GM19023 (cell line): ENCODE measurements at regions not wholly inside any gene's neighbourhood (a gene's known extent, or its start where the extent isn't known, plus 50 kb on each side); places are given as distances from the start of the nearest gene placed in this dataset.

ENCODE experiments used
- ATAC-seq: cut with Tn5 transposase; IDR thresholded peaks from one replicate; pipeline ENCODE4 v1.9.1; 2021; ENCODE audit warnings: mild to moderate bottlenecking, moderate library complexity; ENCODE audit not compliant: unreplicated experiment

DNA sequence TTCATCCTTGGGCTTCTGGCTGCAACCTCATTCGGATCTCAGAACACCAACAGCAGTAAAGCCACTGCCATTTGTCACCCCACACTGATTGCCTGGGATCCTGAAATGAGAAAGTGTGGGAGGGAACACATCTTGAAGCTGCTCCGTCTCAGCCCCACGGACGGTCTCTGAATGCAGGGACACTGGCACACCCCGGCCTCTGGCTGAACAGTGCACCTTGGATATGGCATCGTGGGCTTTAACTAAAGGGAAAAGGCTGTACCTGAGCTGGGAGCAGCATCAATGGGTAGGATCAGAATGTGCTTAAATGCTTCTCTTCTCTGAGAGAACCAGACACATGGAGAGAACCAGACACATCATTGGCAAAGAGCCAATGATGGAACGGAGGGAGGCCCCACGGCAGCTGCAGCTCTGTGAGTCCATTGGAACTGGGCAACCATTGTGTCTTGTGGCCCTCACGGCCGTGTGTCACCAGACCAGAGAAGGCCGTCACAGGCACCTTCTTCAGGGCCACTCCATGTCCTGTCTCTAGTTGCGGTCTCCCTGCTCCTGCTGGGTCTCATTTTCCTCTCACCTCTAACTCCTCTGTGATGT lies 193.4 kb upstream of the MYT1L start:
- no peak for ATAC-seq

DNA sequence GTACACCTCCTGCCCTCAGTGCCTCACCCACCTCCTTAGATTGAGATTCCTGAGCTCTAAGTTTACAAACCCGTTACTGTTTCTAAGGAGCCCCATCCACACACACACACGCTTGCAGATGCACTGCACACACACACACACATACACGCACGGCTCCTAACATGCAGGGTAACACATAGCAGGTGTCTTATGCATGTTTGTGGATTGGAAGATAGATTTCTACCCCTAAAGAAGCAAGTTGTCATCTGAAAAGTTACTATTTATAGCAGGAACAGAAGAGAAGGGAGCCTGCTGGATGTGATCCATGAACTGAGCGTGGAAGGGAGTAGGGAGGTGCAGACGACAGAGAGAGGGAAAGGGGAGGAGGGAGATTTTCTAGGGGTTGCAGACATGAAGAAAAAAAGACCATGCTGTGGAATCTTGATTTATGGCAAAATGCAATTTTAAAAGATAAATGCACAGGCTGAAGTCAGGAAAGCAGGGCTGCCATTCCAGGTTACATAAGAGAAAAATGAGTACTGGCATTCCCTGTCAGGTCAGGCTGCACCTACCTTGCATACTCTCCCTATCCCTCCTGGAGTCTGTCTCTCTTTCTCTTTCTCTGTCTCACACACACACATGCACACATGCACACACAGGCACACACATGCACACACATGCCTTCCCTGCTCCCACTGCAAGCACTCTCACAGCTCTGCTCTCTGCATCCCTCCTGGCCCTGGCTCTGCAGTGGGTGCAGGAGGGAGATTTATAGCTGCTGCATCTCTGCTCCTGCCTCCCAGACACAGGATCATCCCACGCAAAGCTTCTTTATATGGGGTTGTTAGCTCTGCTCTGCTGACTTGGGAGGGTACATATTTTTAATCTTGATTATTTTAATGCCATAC lies 192.6 kb upstream of the MYT1L start:
- no peak for ATAC-seq

DNA sequence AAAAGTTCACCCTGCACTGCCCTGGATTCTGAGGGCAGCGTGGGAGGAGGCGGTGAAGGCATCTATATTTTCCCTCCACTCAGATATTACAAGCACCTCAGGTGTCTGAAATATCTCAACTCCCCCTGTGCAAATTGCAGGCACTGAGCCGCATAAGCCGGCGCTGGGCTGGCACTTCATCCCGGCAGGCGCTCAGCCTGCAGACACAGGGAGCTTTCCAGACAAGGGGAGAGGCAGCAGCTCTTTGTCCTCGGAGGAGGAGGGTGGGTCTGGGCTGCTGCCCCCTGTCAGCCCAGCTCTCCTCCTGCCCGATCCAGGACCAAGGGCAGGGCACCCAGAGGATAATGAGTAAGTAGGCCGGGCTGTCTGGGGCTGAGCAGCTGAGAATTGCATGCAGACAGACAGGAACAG lies 189.3 kb upstream of the MYT1L start:
- no peak for ATAC-seq

DNA sequence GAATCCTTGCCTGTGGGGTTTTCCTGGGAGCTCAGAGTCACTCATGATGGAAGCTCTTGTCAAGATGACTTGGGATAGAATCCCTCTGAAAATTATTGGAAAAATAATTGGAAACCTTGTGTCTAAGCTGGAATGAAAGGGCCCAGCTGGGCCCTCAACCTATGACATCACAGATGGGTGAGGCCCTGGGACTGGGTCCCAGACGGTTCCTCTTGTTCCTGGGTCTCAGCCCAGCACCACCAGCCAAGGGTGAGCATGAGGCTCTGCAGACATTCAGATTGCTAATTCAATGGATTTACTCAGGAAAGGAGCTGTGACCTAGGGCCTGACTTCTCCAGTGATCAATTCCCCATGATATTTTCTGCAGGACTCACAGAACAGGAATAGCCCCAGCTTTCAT lies 188.3 kb upstream of the MYT1L start:
- no peak for ATAC-seq

DNA sequence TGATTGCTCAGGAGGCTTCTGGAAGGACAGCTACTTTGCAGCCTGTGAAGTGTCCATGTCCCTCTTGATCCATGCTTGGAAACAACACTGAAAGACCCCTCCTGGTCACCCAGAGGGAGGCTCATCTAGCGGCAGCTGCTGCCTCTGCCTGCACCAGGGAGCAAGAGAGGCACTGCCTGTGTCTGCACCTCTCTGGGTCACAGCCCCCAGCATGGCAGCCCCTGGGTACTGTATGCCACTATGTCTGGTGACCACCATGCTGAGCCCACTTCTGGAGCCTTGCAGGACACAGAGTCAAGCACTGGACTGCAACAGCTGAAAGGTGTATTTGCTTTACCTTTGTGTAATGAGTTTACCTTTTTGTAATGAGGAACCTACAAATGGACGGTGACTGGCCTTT lies 186.3 kb upstream of the MYT1L start:
- ATAC-seq, result no peak

DNA sequence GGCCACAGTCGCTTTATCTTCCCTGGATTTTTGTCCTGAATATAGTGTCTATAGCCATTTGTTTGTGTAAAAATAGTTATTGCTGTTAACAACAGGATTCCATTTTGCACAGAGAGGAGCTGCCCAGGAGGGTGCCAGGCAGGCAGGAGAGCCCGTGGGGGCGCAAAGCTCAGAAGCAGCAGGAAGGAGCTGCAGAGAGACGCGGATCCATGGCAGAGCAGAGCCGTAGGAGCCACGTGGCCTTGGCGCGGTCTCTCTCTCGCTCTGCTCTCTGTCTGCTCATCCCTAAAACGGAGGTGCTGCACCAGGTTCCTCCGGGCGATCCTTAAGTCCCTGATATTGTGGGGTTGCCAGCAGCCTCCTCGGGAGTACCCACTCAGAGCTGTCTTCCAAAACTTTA lies 185.3 kb upstream of the MYT1L start:
- ATAC-seq, result no peak

DNA sequence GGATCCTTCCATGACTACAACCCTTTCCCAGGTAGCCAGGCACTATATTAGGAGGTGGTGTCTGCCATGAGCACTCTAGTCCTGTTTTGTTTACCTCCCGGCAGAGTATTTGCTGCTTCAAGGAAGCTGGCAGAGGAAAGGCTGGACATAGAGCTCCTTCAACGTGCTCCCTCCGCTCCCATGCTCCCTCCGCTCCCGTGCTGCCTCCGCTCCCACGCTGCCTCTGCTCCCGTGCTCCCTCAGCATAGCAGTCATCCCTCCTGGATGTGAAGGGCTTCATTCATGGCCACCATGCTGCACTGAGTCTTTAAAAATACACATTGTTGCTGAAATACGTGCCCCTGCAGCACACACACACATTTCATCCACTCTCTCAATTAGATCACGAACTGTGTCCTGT lies 181.9 kb upstream of the MYT1L start:
- ATAC-seq, result no peak

DNA sequence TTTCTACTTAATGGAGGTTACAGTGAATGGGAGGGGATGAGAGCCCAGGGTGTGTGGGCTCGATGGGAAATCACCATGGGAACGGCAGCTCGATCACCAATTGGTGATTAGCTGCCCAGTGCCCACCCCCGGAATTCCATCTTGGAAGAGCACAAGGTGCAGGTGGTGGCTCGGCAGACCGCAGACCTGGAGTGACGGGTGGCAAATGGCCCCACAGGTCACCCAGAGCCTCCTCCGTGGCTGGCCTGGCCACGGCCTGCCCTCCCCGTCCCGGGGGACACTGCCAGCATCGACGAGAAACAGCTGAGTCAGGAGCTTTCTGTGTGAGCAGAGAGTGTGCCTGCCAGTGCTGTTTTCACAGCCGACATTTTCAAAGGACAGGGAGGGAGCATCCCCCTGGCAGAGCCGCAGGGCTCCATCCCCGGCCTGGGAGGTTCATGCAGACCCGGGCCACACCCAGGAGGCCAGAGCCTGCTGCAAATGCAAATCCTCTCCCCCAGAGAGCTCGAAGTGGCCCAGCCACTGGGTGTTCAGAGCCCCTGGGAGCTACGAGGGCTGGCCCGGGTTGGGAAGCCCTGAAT lies 176.4 kb upstream of the MYT1L start:
- ATAC-seq, result no peak

DNA sequence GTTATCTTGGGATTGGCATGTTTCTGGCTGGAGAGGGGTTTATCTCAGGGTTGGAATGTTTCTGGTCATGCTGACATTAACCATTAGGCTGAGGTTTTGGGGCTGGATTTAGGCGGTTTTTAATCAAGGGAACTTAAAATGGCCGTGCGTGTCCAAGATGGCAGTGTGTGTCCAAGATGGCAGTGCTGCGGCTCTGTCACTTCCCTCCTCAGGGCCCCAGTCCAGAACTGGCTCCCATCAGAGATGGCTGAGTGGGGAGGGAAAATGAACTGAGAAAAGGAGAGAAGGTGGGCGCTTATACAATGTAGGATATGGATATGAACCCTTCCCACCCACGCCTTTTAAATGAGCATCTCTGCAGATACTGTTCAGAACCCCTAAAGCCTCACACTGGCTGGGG lies 175.5 kb upstream of the MYT1L start:
- no peak for ATAC-seq

DNA sequence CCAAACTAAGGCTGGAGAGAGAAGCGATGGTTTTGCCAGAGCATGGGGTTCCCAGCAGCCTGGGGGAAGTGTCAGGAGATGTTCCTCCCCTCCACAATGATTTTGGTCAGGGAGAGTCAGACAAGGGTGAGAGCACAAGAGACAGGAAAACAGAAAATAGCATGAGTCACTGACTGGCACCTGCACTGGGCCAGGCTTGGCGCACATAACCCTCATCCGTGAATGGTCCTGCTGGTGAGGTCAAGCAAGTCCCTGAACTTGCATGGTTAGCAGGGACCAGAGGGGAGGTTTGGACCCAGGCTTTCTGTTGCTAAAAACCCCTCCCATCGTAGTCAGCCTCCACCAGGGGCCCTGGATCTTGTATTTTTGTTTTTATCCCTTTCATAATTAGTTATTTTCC lies 174.5 kb upstream of the MYT1L start:
- no peak for ATAC-seq

DNA sequence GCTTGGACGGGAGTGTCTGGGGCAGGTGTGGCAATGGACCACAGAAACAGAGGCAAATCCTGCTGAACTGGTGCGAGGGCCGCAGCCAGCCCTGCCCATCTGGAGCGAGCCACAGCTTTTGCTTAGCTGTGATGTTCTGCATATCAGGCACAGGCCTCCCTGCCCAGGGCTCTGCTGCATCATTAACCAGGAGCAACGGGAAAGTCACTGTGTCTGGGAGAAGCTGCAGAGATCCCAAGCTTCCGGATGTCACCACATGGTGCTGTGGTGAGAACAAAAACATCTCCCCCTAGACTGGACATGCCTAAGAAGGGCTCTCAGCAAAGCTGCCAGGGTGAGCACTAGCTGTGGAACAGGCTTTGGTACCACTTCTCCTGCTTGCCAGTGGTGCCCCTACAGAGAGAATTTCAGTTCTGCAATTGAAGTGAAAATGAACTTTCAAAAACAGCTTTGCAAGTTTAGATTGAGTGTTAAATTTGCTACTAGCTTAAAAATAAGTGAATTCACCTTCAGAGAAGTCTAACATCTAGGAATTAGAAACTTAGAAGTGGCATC lies 172.9 kb upstream of the MYT1L start:
- ATAC-seq, result no peak

DNA sequence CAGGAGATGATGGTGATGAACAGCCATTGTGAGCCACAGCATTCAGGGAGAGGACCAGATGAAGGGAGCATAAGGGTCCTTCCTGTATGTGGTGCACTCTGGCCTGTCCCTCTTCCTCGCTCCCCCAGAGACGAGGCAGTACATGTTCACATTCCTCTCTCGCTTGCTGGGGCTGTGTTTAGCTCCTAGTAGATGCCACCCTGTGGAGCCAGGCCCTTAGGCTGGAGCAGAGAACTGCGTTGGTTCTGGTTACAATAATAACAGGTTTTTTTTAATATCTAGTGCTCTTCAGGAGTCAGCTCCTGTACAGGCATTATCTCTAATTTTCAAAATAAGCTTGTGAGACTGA lies 171.1 kb upstream of the MYT1L start:
- ATAC-seq, result no peak

DNA sequence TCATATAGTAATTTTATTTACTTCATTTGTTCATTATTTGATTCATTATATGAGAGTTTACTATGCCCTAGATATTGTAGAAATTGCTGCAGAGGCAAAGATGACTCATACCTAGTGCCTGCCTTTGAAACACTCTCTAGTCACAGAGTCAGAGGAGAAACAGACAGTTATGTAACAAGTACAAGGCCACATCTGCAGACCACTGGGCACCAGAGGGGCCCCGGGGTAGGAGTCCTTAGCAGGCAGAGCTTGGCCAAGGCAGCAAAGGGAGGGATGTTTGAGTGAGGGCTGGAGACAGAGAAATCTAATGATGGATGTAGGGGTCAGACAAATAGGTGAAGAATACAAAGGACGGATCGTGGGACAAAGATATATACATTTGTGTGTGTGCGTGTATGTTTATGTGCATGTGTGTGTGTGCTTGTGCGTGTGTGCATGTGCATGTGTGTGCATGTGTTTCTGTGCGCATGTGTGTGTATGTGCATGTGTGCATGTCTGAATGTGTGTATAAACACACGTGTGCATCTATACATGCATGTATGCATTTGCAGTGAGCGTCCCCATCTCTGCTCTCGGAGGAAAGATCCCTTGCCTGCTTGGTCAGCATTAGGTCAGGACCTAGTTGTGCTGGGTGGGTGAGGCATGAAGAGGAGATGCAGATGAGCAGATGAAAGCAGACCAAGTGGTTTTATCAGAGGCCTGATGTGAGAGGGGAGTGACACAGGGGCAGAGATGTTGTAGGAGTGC lies 170.6 kb upstream of the MYT1L start:
- no peak for ATAC-seq

DNA sequence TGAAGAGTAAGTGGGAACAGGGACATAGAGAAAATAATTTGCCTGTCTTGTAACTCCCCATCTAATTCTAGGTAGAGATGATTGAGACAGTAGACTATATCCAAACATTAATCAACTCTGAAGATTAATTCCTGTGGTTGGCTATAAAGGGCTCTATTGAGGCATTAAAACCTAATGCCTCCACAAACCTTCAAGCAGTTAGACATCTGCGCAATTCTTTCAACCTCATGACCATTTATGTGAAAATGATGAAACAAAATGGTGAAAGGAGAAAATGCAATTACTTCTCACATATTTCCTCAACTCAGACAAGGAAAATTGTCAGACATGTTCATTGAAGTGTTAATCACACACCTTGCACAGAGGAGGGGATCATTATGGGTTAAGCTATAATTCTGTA lies 164.5 kb upstream of the MYT1L start:
- ATAC-seq, result no peak

DNA sequence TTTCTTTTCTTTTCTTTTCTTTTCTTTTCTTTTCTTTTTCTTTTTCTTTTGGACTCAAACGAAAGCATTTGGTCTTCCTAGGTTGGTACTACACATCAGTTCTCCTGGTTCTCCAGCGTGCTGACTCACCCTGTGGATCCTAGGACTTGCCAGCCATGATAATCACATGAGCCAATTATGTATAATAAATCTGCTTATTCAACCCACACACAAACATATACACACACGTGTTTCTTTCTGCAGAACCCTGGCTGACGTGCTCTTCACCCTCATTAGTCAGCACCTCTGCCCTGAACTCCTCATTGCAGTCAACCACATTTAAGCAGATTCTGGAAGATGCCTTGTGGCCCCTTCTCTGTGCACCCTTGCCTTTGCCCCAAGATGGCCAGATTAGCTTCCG lies 162.4 kb upstream of the MYT1L start:
- ATAC-seq, result no peak

DNA sequence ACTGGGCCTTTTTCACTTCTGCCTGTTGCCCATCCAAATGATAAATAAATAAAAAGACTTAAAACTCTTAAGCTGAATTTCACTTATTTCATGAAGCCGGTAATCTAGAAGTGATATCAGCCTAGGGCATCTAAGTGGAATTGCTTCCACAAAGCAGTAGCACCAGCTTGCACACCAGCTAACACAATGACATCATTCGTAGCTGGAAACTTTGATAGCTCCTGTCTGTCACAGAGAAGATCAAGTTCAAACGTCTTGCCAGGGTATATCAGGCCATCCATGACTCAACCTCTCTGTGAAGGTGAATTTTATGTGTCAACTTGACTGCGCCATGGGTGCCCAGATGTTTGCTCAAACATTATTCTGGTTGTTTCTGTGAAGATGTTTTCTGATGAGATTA lies 161.7 kb upstream of the MYT1L start:
- ATAC-seq, result no peak

DNA sequence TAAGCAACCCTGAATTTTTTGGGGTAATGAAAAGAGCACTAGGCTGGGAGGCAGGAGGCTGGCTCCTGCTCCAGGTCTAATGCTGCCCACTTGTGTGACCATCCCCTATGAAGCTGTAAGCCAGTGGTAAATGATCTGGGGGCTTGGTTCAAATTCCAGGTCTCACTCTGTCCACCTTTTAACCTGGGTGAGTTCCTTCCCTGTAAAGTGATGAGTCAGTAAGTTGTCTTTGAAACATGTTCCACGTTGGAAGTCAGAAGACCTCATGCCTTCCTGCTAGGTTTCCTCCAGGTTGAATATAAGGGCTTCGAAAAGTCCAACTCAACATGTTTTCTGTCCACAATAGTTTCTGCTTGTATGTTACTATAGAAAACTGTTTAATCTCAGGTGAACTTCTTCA lies 160.9 kb upstream of the MYT1L start:
- ATAC-seq, result no peak

DNA sequence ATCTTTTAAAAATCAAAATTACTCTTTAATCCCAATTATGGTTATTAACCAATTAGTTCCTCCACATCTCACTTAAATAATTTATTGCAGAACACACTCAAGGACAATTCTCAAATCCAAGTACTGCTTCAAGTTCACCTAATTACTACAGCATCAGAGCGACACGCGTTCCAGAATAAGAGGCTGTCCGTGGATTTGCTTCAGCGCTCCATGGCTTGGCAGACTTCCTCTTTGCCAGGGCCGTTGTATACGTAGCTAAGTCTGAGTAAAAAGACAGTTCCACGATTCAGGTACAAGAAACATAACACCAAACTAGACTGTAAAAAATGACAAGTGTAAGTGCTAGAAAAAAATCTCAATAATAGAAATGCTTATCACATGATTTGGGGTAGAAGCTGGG lies 153.2 kb upstream of the MYT1L start:
- ATAC-seq, result no peak

DNA sequence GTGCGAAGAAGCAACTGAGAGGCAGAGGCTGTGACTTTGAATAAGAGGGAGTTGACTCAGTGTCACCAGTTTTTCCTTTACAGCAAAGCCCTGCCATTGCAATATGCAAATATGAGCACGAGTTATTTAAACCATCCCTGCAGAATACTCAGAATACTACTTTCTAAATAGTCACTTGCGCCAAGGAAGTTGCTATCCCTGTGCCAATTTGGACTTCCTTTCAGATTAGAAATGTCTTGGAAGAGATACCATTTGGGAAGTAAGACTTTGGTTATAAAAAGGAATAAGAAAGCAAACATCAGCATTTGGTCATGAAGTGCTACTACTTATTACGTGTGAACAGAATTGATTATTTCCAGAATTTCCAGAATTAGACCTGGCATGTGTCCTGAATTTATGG lies 151.8 kb upstream of the MYT1L start:
- ATAC-seq, result no peak

DNA sequence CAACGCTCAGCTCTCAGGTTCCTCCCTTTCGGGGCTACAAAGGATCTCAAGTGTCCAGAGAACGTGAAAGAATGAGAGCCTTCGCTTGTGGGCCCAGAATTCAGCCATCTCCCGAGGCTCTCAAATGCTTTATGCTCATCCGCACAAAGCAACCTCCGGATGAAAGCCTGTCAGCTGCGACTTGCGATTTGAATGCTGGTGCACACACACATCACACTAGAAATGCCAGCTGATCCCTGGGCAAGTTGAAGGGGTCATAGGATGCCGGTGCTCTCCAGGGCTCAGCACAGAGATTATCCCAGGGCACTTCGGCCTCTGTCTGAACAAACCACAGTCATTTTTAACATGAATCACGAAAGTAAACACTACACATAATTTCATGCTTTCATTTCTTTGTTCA lies 141.8 kb upstream of the MYT1L start:
- no peak for ATAC-seq

DNA sequence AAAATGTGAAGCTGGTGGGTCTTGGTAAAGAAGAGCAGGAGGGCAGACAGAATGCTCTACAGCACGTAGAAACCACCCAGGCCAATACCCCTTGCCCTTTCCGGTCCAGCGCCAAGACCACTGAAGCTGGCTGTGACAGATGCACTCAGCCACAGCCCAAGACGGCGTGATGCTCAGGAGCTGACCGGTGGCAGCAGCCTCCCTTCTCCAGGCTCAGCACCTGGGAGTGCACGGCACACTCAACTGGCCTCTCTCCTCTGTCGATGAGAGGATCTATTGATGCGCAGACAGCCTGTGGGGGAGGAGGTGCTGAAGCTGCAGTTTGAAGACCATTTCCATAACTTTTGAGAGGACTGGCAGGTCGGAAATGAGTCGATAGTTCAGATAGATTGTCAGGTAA lies 141.0 kb upstream of the MYT1L start:
- ATAC-seq, result no peak

DNA sequence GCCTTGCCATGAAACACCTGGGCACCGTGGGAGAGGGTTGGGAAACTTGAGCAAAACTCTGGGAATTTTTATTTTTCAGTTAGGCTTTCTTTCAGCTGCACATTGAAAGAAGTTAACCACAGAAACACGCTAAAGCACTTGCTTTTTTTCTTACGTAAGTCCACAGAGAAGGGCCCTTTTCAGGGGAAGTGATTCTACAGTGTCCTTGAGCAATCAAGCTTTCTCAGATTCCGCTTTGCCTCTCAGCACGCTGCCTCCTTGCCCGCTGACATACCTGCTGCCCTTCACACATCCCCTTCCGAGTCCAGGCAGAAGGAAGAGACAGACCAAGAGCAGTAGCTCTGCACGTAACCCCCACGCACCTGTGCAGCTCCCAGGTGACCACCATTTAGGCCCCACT lies 135.5 kb upstream of the MYT1L start:
- ATAC-seq, result no peak
